HG02970 (cell line): ENCODE measurements at regions not wholly inside any gene's neighbourhood (a gene's known extent, or its start where the extent isn't known, plus 50 kb on each side); places are given as distances from the start of the nearest gene placed in this dataset.

Experiments
- ATAC-seq: cut with Tn5 transposase; IDR thresholded peaks from one replicate; pipeline ENCODE4 v1.9.1; 2021; ENCODE audit warnings: mild to moderate bottlenecking, moderate library complexity, moderate number of reproducible peaks; ENCODE audit not compliant: unreplicated experiment, low FRiP score

DNA sequence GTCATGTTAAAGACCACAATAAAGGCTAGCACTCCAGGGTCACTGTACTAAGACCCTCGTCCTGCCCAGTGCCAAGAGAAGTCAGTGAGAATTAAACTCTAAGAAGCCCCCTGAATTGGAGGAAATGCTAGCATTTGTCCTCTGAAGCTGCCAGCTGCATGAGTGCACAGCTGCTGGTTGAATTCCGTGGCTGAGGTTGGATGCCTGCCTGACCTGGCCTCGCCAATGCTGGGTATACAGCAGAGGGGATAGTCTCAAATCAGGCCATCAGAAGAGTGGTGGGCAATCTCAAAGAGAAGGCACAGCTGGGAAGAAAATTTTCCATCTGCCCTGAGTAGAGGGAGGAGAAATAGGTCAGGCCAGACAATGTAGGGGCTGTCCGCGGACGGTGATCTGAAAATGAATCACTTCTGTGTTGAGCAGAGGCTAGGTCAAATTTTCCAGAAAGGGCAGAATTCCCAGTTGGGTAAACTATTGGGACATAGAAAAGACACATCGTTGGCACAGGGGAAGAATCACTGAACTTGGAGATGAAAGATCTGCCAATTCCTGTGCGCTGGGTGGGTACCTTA lies 110.5 kb upstream of the AGAP1 start:
- ATAC-seq = no peak

DNA sequence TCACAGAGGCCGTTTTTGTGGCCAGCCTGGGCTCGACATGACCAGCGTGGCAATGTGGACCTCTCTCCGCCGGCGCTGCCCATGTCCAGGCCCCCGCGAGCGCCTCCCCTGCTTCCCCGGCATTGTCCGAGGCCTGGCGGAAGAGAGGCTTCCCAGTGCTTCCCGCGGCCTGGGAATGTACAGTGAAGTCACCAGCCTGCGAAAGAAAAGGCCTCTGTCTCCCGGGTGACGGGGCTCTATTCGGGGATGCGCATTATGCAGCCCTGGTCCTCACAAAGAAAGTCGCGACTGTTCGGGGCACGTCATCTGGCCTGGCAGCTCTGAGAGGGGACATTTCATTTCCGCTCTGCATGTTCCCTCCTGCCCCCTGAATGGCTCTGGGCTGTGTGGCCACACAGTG lies 109.2 kb upstream of the AGAP1 start:
- ATAC-seq = no peak

DNA sequence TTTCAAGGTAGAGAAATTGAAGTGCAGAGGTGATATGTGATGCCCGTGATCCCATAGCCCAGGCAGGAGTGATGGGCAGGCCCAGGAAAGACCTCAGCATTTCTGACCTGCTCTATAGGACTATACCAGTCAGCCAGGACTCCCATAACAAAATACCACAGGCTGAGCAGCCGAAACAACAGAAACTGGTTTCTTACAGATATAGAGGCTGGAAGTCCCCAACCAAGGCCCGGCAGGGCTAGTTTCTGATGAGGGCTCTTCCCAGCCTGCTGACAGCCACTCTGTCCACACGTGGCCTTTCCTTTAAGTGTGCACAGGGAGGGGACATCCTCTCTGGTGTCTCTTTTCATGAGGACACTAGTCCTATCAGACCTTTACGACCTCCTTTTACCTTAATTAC lies 104.2 kb upstream of the AGAP1 start:
- no peak for ATAC-seq

DNA sequence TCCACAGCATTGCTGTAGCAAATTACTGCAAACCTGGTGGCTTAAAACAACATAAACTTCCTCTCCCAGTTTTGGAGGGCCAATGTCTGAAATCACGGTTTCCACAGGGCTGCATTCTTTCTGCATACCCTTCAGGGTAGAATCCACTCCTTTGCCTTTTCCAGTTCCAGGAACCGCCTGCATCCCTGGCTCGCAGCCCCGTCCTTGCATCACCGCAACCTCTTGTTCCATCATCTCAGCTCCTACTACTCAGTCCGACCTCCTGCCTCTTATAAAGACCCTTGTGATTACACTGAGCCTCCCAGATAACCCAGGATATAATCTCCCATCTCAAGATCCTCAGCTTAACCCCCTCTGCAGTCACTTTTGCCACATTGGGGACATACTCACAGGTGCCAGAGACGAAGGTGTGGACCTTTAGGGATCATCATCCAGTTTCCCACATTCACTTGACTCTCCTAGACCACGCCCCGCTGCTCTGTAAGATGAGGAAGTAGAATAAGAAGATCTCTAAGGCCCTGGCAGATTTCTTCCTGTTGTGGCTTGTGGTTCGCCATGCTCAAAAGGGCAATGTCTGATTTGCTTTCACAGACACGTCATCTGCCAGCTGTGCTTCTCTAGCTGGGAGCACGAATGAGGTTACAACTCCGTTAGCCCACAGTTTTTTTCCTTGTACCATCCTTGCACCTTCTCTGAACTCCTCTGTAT lies 103.6 kb upstream of the AGAP1 start:
- no peak for ATAC-seq

DNA sequence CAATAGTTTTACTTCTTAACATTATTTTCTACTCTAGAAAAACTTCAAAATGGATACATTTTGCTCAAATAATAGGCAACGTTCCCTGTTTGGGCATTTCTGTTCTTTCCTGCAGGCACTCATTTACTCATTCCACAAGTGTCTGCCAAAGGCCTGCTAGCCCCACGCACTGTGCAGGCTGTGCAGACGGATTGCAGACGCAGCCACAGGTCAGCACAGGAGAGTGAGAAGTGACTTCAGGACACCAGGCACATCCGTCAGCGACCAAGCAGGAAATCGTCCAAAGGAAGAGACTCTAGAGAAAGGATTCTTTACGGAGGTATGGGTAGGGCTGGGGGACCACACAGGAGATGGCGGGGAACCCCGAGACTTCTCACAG lies 103.0 kb upstream of the AGAP1 start:
- no peak for ATAC-seq

DNA sequence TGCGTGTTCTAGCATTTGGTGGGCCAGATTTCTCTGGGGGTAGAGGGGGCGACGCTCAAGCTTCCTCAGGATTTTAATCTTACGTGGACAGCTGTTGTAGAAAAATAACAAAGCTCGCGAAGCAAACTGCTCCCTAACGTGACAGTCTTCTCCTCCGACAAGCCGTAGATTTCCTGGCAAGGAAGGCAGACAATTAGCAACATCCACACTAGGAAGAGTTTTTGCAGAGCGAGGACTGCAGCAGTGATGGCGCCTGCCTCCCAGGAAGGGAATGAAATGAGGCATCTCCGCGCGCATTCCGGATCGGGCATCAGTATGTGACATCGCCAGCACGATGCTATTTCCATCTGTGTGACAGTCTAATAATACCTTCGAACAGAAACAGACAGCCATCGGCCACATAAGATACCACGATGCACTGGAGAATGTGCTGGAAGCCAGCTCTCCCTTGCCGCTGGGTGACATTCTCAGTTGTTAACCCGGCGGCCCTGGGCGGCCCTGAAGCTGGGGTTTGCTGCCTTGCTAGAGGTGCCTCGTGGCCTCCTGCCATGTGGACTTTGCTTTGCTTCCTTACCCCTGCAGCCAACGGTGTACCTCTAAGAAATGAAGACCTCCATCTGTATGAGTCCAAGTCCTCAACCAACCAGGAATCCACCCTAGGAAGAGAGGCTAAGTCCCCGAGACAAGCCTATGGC lies 101.8 kb upstream of the AGAP1 start:
- no peak for ATAC-seq

DNA sequence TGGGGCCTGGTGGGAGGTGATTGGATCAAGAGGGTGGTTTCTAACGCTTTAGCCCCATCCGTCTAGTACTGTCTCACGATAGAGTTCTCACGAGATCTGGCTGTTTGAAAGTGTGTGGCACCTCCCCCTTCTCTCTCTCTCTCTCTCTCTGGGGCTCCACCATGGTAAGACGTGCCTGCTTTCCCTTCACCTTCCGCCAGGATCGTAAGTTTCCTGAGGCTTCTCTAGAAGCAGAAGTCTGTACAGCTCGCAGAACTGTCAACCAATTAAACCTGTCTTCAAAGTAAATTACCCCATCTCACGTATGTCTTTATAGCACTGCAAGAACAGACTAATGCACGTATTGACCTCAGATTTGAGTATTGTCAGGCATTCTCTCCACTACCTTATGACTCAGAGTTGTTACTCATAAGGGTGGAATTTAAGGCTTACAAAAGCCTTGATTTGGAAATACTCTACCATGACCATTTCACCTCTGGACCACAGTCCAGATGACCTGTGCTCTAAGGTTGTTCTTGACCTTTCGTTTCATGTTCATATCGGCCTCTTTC lies 99.5 kb upstream of the AGAP1 start:
- no peak for ATAC-seq

DNA sequence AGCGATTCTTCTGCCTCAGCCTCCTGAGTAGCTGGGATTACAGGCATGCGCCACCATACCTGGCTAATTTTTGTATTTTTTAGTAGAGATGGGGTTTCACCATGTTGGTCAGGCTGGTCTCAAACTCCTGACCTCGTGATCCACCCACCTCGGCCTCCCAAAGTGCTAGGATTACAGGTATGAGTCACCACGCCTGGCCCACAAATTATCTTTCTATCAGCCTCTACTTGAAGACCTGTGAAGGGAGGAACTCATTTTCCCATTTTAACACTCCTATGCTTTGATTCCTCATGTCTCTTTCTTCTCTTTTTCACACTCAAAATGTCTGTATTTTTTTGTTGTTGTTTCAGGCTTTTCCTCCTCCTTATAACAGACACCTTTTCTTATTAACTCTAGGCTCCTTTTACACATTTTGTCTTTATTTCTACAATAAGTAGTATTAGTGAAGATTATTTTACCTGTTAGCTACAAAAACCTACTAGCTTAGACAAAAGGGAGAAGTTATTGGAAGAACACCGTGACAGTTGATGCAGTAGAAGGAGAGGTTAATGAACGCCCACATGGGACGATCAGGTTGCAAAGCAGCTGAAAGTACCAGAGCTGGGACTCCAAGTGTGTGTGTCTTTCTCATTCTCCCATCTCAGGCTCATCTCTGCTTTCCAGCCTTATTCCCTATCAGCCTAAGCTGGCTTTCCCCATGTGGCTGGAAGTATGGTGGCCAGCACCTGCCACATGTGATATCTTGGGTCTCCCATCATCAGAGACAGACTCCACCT lies 97.6 kb upstream of the AGAP1 start:
- no peak for ATAC-seq

DNA sequence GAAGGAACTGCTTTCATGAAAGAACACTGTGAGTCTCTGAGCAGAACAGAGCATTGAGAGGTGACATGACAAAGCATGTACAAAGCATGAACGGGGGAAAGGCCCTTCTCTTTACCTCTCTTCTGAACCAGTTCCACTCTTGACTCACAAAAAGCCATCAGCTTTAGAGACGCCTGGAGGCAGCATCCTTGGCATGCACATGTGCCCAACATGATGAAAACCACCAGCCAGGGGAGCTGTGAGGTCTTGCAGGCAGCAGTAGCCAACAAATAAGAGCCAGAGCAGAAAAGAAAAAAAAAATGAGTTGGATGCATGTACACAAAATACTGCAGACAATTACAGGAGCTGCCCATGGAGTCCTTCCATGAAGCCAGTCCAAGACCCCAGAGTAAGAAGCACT lies 95.5 kb upstream of the AGAP1 start:
- ATAC-seq = no peak

DNA sequence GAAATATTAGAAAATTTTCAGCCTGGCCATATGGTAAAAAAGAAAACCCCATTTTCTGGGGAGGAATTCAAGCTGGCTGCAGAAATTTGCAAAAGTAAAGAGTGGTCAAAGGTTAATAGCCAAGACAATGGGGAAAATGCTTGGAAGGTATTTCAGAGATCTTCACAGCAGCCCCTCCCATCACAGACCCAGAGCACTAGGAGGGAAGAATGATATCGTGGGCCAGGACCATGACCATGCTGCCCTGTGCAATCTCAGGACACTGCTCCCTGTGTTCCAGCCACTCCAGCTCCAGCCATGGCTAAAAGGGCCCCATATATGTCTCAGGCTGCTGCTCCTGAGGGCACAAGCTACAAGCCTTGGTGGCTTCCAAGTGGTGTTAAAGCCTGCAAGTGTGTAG lies 93.9 kb upstream of the AGAP1 start:
- no peak for ATAC-seq

DNA sequence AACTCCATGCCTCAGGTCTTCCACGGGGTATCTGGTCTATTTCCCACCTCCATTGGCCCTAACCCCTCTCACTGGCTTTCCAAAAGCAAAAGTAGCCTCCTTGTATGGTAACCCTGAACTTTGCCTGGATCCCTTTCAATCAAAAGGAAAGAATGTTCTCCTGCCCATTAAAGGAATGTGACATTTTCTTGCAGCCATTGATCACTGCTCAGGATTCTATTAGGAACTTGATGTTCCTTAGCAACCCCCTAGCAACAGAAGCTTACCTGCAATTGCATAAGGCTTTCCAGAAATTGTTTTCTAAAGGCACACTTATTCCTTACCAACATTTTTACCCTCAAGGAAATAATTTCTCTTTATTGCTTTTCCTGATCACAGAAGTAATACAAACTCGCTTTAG lies 91.4 kb upstream of the AGAP1 start:
- ATAC-seq = no peak

DNA sequence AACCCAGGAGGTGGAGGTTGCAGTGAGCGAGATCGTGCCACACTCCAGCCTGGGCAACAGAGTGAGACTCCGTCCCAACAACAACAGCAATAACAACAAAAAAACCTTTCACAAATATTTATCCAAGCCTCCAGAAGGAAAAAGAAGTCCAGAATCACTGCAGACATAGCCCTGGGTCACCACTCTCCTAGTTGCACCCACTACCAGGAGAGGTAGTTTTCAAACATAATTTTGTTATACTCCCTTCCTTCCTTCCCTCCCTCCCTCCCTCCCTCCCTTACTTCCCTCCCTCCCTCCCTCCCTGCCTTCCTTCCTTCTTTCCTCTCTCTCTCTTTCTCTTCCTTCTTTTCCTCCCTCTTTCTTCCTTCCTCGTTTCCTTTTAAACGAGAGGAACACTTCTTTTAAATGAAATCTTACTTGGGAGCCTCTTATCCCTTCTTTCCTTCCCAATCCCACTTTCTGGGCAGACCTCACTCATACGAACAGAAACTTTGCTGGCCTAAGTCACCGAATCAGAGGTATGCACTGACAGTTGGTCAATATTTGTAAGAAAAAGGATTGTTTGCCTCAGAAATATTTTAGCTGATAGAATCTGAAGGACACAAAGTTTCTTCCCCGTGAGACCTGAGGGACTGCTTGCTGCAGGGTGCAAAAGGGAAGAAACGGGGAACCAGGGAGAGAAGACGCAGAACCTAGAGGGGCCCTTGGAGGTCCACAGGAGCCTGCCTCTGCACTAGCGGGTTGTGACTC lies 88.1 kb upstream of the AGAP1 start:
- no peak for ATAC-seq

DNA sequence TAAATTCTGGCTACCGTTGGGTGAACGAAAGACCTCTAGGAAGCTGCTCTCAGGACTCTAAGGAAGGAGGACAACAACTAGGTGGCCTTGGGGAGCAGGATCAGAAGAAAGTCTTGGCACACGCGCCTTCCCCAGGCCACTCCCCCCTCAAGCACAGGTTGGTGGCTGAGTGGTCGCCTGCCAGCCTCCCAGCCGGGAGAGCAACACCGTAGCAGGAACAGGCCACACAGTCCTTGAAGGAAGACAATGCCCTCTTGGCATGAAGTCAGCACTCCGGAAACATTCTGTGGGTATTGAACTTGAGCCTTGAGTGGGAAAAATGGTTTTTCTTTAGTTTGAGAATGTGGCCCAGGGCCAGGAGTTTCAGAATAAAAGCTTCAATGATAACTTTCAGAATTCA lies 87.4 kb upstream of the AGAP1 start:
- ATAC-seq = no peak

DNA sequence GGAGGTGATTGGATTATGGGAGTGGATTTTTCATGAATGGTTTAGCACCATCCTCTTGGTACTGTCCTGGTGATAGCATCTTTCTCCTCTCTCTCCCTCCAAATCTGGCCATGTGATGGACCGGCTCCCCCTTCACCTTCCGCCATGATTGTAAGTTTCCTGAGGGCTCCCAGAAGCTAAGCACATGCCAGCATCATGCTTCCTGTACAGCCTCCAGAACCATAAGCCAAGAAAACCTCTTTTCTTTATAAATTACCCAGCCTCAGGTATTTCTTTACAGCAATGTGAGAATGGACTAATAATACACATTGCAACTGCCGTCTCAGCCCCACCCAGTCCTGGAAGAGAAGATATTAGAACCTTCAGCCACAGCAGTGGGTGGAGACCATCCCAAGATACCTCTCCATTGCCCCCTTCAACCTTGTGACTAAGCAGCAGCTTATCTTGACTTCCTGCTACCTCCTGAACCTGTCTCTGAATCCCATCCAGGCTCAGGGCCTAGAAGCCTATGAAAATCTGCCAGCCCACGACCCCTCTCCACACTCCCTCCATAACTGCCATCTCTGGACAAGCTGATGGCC lies 81.8 kb upstream of the AGAP1 start:
- no peak for ATAC-seq

DNA sequence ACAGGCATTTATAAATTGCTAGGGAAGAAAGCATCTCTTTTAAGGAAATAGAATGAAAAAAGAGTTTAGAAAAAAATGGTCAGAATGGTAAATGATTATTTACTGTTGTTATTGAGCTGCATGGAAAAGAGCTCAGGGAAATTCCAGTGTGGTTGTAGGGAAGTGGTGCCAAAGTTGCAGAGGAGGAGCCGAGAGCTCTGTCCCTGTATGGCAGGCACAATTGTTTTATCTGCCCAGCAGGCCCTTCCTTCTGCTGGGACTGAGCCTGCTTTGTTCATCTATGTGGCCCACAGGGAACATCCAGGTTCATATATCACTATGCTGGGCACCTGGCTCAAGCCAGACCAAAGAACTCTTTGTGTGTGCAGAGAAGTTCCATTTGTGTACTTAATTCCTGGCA lies 80.8 kb upstream of the AGAP1 start:
- no peak for ATAC-seq

DNA sequence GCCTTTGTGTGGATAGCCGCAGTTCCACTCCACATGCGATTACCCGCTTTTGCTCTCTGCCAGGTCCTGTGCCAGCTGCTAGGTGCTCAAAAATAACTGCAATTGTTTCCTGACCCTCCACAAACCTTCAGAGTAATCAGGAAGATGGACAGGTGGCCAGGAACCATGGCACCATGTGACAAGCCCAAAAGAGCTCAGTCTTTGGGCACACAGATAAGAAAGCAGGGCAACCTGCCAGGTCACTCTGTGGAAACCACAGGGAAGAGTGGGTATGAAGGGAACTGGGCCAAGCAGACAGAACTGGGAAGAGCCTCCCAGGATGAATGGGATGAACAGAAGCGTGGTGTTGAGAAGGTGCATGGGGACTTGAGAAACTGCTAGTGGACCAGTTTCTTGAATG lies 79.4 kb upstream of the AGAP1 start:
- no peak for ATAC-seq

DNA sequence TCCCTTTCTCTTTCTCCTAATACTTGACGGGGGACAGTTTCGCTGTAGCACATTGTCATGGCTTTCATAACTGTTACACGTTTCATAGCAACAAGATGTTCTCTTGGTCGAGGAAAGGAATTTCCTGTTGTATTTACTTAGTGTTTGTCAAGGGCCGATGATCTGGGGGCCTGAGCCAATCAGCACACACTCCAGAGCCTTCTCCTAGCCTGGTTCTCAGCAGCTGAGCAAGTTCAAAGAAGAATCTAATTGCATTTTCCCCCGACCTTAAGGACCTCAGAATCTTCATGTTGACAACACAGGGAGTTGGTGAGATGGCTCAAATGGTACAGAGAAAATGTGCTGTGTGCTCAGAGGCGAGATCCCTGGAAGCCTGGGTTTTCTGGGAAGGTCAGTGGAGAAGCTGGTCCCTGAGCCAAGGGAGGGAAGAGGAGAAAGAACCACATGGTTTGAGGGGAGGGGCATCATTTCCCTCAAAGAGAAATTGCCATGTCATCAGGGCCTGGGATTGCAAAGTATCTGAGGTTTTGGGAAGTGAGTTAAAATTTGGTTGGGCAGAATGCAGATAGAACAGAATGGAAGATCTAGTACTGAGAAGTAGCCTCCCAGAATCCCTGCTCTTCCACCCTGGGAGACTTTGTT lies 76.9 kb upstream of the AGAP1 start:
- no peak for ATAC-seq

DNA sequence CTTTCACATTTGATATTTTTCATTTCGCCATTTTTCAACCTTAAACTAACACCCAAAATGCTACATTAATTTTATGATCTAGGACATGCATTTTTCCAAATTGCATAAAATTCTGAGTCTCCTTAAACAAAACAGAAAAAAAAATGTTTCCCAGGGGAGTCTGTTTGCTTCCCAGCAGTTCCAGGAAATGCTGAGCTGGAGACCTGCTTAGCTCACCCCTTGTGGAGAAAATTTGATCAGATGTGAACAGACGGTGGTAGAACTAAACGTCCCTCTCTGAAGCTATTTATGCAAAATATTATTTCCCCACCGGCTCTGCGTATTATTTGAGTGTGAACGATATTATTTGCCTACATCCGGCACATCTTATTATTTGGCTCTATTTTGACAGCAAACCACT lies 74.9 kb upstream of the AGAP1 start:
- no peak for ATAC-seq

DNA sequence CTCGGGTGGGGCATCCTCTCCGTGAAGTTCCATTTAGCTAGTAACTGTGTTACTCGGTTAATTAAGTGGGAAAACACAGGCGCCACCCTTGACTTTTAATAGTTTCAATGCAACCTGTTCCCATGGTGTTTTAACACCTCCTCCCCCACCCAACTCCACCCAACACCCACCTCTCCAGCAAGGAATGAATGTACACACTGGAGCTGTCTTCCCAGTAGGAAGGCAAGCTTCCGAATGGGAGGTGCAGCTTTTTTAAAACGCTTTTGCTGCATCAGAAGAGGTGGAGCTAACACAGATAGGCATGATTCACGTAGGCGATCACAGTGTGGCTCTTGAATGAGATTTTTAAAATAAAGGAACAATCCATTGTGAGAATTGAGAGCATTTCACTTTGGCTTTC lies 73.8 kb upstream of the AGAP1 start:
- no peak for ATAC-seq

DNA sequence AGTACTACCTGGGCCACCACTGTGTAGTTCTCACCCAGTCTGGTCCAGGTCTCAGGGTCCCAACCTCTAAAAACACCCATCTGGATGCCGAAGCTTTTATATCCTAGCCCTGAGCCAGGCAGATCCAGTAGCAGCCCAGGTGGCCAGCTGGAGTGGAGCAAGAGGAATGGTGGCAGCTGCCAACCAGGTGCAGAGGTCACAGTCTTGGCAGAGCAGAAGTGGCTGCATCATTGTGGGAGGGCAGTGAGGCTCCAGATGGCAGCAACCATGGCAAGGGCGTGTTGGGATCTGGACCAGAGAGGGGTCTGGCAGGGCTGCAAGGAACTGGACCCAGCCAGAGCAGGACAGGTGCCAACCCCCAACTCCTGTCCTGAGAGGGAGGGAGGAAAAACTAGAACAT lies 72.2 kb upstream of the AGAP1 start:
- ATAC-seq = no peak
